H9 (cell line): ENCODE measurements at regions not wholly inside any gene's neighbourhood (a gene's known extent, or its start where the extent isn't known, plus 50 kb on each side); places are given as distances from the start of the nearest gene placed in this dataset.

ENCODE experiments used
- DNase-seq: peaks from one replicate; pipeline ENCODE4 v3.0.0-alpha.2; 2017
- H2AFZ ChIP-seq: one replicate; pipeline ENCODE4 v1.6.1; 2013; ENCODE audit warnings: mild to moderate bottlenecking, low read length, control low read depth, moderate library complexity
- H2AK5ac ChIP-seq: 2 replicates; pipeline ENCODE4 v1.6.1; 2013; ENCODE audit warnings: low read length, control low read depth, mixed read lengths; ENCODE audit not compliant: insufficient read length
- H2BK120ac ChIP-seq: one replicate; pipeline ENCODE4 v1.6.1; 2013; ENCODE audit warnings: low read depth, mild to moderate bottlenecking, low read length, control low read depth, inconsistent platforms; ENCODE audit not compliant: poor library complexity, severe bottlenecking
- H2BK12ac ChIP-seq: 2 replicates; pipeline ENCODE4 v1.6.1; 2013; ENCODE audit warnings: low read length, control low read depth, mixed read lengths, low read depth; ENCODE audit not compliant: insufficient read length
- H2BK15ac ChIP-seq: 2 replicates; pipeline ENCODE4 v1.6.1; 2013; ENCODE audit warnings: low read depth, low read length, control low read depth
- H2BK20ac ChIP-seq: one replicate; pipeline ENCODE4 v1.6.1; 2013; ENCODE audit warnings: low read depth, mild to moderate bottlenecking, low read length, control low read depth, inconsistent platforms; ENCODE audit not compliant: poor library complexity, severe bottlenecking
- H2BK5ac ChIP-seq: 2 replicates; pipeline ENCODE4 v1.6.1; 2013; ENCODE audit warnings: low read length, control low read depth, mixed read lengths; ENCODE audit not compliant: insufficient read length
- H3K14ac ChIP-seq: 2 replicates; pipeline ENCODE4 v1.6.1; 2013; ENCODE audit warnings: low read length, control low read depth; ENCODE audit not compliant: insufficient read depth
- H3K18ac ChIP-seq: 2 replicates; pipeline ENCODE4 v1.6.1; 2013; ENCODE audit warnings: low read depth, mild to moderate bottlenecking, mixed read lengths, low read length, control low read depth; ENCODE audit not compliant: insufficient read length
- H3K23ac ChIP-seq: 2 replicates; pipeline ENCODE4 v1.6.1; 2013; ENCODE audit warnings: low read length, control low read depth, mixed read lengths, low read depth; ENCODE audit not compliant: insufficient read length
- H3K23me2 ChIP-seq: 2 replicates; pipeline ENCODE4 v1.6.1; 2013; ENCODE audit warnings: low read depth, mild to moderate bottlenecking, mixed read lengths, low read length, control low read depth; ENCODE audit not compliant: insufficient read length, poor library complexity, severe bottlenecking
- H3K27ac ChIP-seq: 2 replicates; pipeline ENCODE4 v1.5.1; 2013; ENCODE audit warnings: low read length, control low read depth, mixed read lengths, low read depth; ENCODE audit not compliant: insufficient read length
- H3K27me3 ChIP-seq: 2 replicates; pipeline ENCODE4 v1.6.1; 2013; ENCODE audit warnings: low read length, control low read depth, inconsistent platforms; ENCODE audit not compliant: insufficient read depth
- H3K4ac ChIP-seq: 2 replicates; pipeline ENCODE4 v1.6.1; 2013; ENCODE audit warnings: low read depth, mild to moderate bottlenecking, control low read depth, inconsistent platforms, low read length, moderate library complexity
- H3K4me1 ChIP-seq: 2 replicates; pipeline ENCODE4 v1.6.1; 2013; ENCODE audit warnings: low read length, control low read depth, inconsistent platforms; ENCODE audit not compliant: insufficient read depth
- H3K4me2 ChIP-seq: 2 replicates; pipeline ENCODE4 v1.6.1; 2013; ENCODE audit warnings: low read length, control low read depth, mixed read lengths; ENCODE audit not compliant: insufficient read length, insufficient read depth
- H3K56ac ChIP-seq: 2 replicates; pipeline ENCODE4 v1.6.1; 2013; ENCODE audit warnings: low read depth, mild to moderate bottlenecking, mixed read lengths, low read length, control low read depth; ENCODE audit not compliant: insufficient read length
- H3K79me1 ChIP-seq: 2 replicates; pipeline ENCODE4 v1.6.1; 2013; ENCODE audit warnings: low read depth, mild to moderate bottlenecking, moderate library complexity, low read length, control low read depth, inconsistent platforms; ENCODE audit not compliant: insufficient read depth, poor library complexity, severe bottlenecking
- H3K79me2 ChIP-seq: 2 replicates; pipeline ENCODE4 v1.6.1; 2013; ENCODE audit warnings: low read length, control low read depth, inconsistent platforms; ENCODE audit not compliant: insufficient read depth
- H3K9ac ChIP-seq: 2 replicates; pipeline ENCODE4 v1.6.1; 2013; ENCODE audit warnings: low read length, control low read depth, mixed read lengths; ENCODE audit not compliant: insufficient read length; ENCODE audit errors: extremely low read depth
- H3K9me3 ChIP-seq: one replicate; pipeline ENCODE4 v1.6.1; 2013; ENCODE audit warnings: low read depth, low read length, inconsistent platforms; ENCODE audit not compliant: control insufficient read depth
- H3T11ph ChIP-seq: one replicate; pipeline ENCODE4 v1.6.1; 2013; ENCODE audit warnings: mild to moderate bottlenecking, low read length, control low read depth, inconsistent platforms
- H4K20me1 ChIP-seq: one replicate; pipeline ENCODE4 v1.6.1; 2013; ENCODE audit not compliant: control insufficient read depth, insufficient read length, insufficient read depth
- H4K5ac ChIP-seq: 2 replicates; pipeline ENCODE4 v1.6.1; 2013; ENCODE audit warnings: low read depth, mild to moderate bottlenecking, mixed read lengths, low read length, control low read depth; ENCODE audit not compliant: insufficient read length
- H4K8ac ChIP-seq: replicated peaks from 2 replicates; pipeline ENCODE4 v1.6.1; 2013; ENCODE audit warnings: low read length, control low read depth, mixed read lengths, low read depth; ENCODE audit not compliant: insufficient read length
- H4K91ac ChIP-seq: 2 replicates; pipeline ENCODE4 v1.6.1; 2013; ENCODE audit warnings: low read depth, mild to moderate bottlenecking, moderate library complexity, mixed read lengths, low read length, control low read depth; ENCODE audit not compliant: insufficient read length
- H3K27ac Mint-ChIP-seq, 3 experiments: 2 replicates in 2 of 3; 3 replicates in 1 of 3; pipeline ENCODE4 v1.8.0; 2020 to 2021; ENCODE audit warnings: mixed read lengths in 3 of 3, mild to moderate bottlenecking in 1 of 3, moderate library complexity in 1 of 3
- H3K27me3 Mint-ChIP-seq: 2 replicates; pipeline ENCODE4 v1.8.0; 2021; ENCODE audit warnings: low read depth, mild to moderate bottlenecking, moderate library complexity, mixed read lengths
- H3K36me3 Mint-ChIP-seq, 3 experiments: 2 replicates in 2 of 3; 3 replicates in 1 of 3; pipeline ENCODE4 v1.8.0; 2020 to 2021; ENCODE audit warnings: low read depth in 3 of 3, mixed read lengths in 3 of 3; ENCODE audit not compliant: insufficient read depth in 1 of 3
- H3K4me1 Mint-ChIP-seq, 2 experiments: 2 replicates each; pipeline ENCODE4 v1.8.0; 2020; ENCODE audit warnings: mixed read lengths in 2 of 2
- H3K4me3 Mint-ChIP-seq, 2 experiments: 2 replicates in 1 of 2; 3 replicates in 1 of 2; pipeline ENCODE4 v1.8.0; 2020 to 2021; ENCODE audit warnings: mild to moderate bottlenecking in 2 of 2, mixed read lengths in 2 of 2, moderate library complexity in 1 of 2
- H3K9me3 Mint-ChIP-seq, 2 experiments: 2 replicates in 1 of 2; 3 replicates in 1 of 2; pipeline ENCODE4 v1.8.0; 2020; ENCODE audit warnings: mild to moderate bottlenecking in 2 of 2, mixed read lengths in 2 of 2, moderate library complexity in 1 of 2
- CTCF ChIP-seq: fragments of 200-600 bp; sonication (generic); conservative IDR thresholded peaks from 3 replicates; pipeline ENCODE4 v1.8.0; 2021; ENCODE audit warnings: antibody characterized with exemption, mild to moderate bottlenecking
- WGBS: extraction: QIAGEN DNeasy Blood & Tissue Kit; methylation state at CpG from one replicate; pipeline ENCODE4 v1.1.7; 2013; ENCODE audit warnings: missing lambda C conversion rate, low lambda C conversion rate, mixed read lengths; ENCODE audit not compliant: insufficient read length; ENCODE audit errors: extremely low coverage; 5-methylcytosine and 5-hydroxymethylcytosine counted together

- no peaks in the 10 kb centered on the region for H3K4me1 ChIP-seq
- Mint-ChIP-seq H3K4me1 (0 out of 4 replicates have a peak, but pooled peaks cover 0 to 4% of the 10 kb centered on the region in 2 experiments), H3K36me3 (peaks cover 4 to 18% (median 4%) of the 10 kb centered on the region in 3 experiments; a peak in 3 of 7 replicates), H3K27ac (no peak overlapping the region), H3K4me3 (no peak overlapping the region), H3K27me3 (no peaks in the 10 kb centered on the region), H3K9me3 (peaks cover 18 to 30% of the 10 kb centered on the region in 2 experiments)
- H3K9ac ChIP-seq = no peak overlapping the region
- H2AFZ ChIP-seq = no peak overlapping the region
- no CpG with 5 or more reads among the region's 2 CpGs for WGBS
- H3K23ac ChIP-seq = no peak overlapping the region
- no peaks in the 10 kb centered on the region for H3K79me1 ChIP-seq
- H2BK120ac ChIP-seq = no peak overlapping the region
- H2BK15ac ChIP-seq = no peak overlapping the region
- H2AK5ac ChIP-seq = no peak overlapping the region
- H3T11ph ChIP-seq = no peak overlapping the region
- no peaks in the 10 kb centered on the region for H3K79me2 ChIP-seq
- no peaks in the 10 kb centered on the region for H3K9me3 ChIP-seq
- no peaks in the 10 kb centered on the region for H3K23me2 ChIP-seq
- H3K18ac ChIP-seq = no peak overlapping the region
- H4K91ac ChIP-seq = no peak overlapping the region
- H3K27ac ChIP-seq = no peak overlapping the region
- H3K56ac ChIP-seq = no peak overlapping the region
- no peak overlapping the region for H4K5ac ChIP-seq
- H4K8ac ChIP-seq = no peak overlapping the region
- DNase-seq = no peak
- no peak overlapping the region for H3K4me2 ChIP-seq
- H3K14ac ChIP-seq = no peak overlapping the region
- no peaks in the 10 kb centered on the region for H3K27me3 ChIP-seq
- H2BK12ac ChIP-seq = no peak overlapping the region
- TF ChIP-seq CTCF = no peak
- H4K20me1 ChIP-seq = no peaks in the 10 kb centered on the region
- no peak overlapping the region for H2BK5ac ChIP-seq
- no peak overlapping the region for H3K4ac ChIP-seq
- no peak overlapping the region for H2BK20ac ChIP-seq
Observed at GRCh38 chr15:91524534-91524933, 329.0 kb upstream of the SLCO3A1 start.
